Ascending aorta (tissue), 2 donors: ENCODE measurements at regions not wholly inside any gene's neighbourhood (a gene's known extent, or its start where the extent isn't known, plus 50 kb on each side); places are given as distances from the start of the nearest gene placed in this dataset.
"Not testable (repeated sequence)": the region's sequence is repeated elsewhere in the genome, so short reads cannot be mapped to it uniquely, and the experiment has no call there.

Experiments used
- DNase-seq, 2 donors: peaks; one replicate each; pipeline ENCODE4 v3.0.0-alpha.2; 2019; ENCODE audit warnings: low spot score in 2 of 2
- H3K27ac ChIP-seq, 2 donors: fragments of 200-600 bp; sonication (generic); one replicate each; pipeline ENCODE4 v1.5.1; 2016 to 2017; ENCODE audit warnings: mild to moderate bottlenecking in 1 of 2
- H3K27me3 ChIP-seq: fragments of 200-600 bp; sonication (generic); one replicate; pipeline ENCODE4 v1.5.1; 2017
- H3K36me3 ChIP-seq, 2 donors: fragments of 200-600 bp; sonication (generic); one replicate each; pipeline ENCODE4 v1.5.1; 2016
- H3K4me1 ChIP-seq, 2 donors: fragments of 200-600 bp; sonication (generic); one replicate each; pipeline ENCODE4 v1.5.1; 2016 to 2017; ENCODE audit warnings: mild to moderate bottlenecking in 1 of 2
- H3K4me3 ChIP-seq, 2 donors: fragments of 200-600 bp; sonication (generic); one replicate each; pipeline ENCODE4 v1.5.1; 2016 to 2017; ENCODE audit warnings: mild to moderate bottlenecking in 1 of 2
- H3K9me3 ChIP-seq, 2 donors: fragments of 200-600 bp; sonication (generic); one replicate each; pipeline ENCODE4 v1.5.1; 2016
- CTCF ChIP-seq, 3 experiments: fragments of 200-600 bp in 2 of 3; fragments of 450-650 bp in 1 of 3; sonication (generic) in 2 of 3; IDR thresholded peaks; one replicate each; pipeline ENCODE4 v1.5.1; 2016 to 2019; ENCODE audit warnings: antibody characterized with exemption in 3 of 3, mild to moderate bottlenecking in 1 of 3, moderate library complexity in 1 of 3
- intact Hi-C: fragments of 100-400 bp; cut with DNase I; formaldehyde crosslinking; loops from one replicate; pipeline ENCODE4 v1.15.1; 2023

GRCh38 chr3:31114929-31115283 is 220.4 kb upstream of the GADL1 start:
- no peak overlapping the region for H3K4me3 ChIP-seq
- no peak overlapping the region for H3K27ac ChIP-seq
- no peak for TF ChIP-seq CTCF (IDR thresholded peaks at IDR 0.05)
- no peaks in the 10 kb centered on the region for H3K36me3 ChIP-seq
- H3K9me3 ChIP-seq = no peaks in the 10 kb centered on the region
- H3K4me1 ChIP-seq = no peaks in the 10 kb centered on the region
- intact Hi-C loops = no loop called here
- DNase-seq = no peak
- H3K27me3 ChIP-seq = no peaks in the 10 kb centered on the region

- H3K36me3 ChIP-seq, DNase-seq, H3K9me3 ChIP-seq, intact Hi-C loops, H3K27me3 ChIP-seq, H3K4me3 ChIP-seq, H3K4me1 ChIP-seq, H3K27ac ChIP-seq: not testable (repeated sequence)
These were observed 221.1 kb upstream of the GADL1 start for GRCh38 chr3:31115531-31115930.

- intact Hi-C loops = no loop called here
- DNase-seq = no peak
- Histone ChIP-seq H3K36me3 (no peaks in the 10 kb centered on the region), H3K4me1 (no peaks in the 10 kb centered on the region), H3K9me3 (no peaks in the 10 kb centered on the region), H3K27me3 (no peaks in the 10 kb centered on the region), H3K4me3 (no peak overlapping the region), H3K27ac (no peak overlapping the region)
- no peak for TF ChIP-seq CTCF (IDR thresholded peaks at IDR 0.05)
These were observed 222.2 kb upstream of the GADL1 start for GRCh38 chr3:31116651-31117050.

- no peak for TF ChIP-seq CTCF (IDR thresholded peaks at IDR 0.05)
- H3K9me3 ChIP-seq = no peaks in the 10 kb centered on the region
- no peaks in the 10 kb centered on the region for H3K4me1 ChIP-seq
- intact Hi-C loops = no loop called here
- H3K27ac ChIP-seq = no peak overlapping the region
- H3K36me3 ChIP-seq = no peaks in the 10 kb centered on the region
- no peak for DNase-seq
- no peaks in the 10 kb centered on the region for H3K27me3 ChIP-seq
- H3K4me3 ChIP-seq = no peak overlapping the region
These were observed 223.4 kb upstream of the GADL1 start for GRCh38 chr3:31117854-31118253.

GRCh38 chr3:31124373-31124772 is 229.9 kb upstream of the GADL1 start:
- H3K36me3 ChIP-seq = no peaks in the 10 kb centered on the region
- H3K4me3 ChIP-seq = no peak overlapping the region
- H3K9me3 ChIP-seq = no peaks in the 10 kb centered on the region
- TF ChIP-seq CTCF (IDR thresholded peaks at IDR 0.05) = no peak
- no peaks in the 10 kb centered on the region for H3K4me1 ChIP-seq
- no peak for DNase-seq
- intact Hi-C loops = no loop called here
- no peaks in the 10 kb centered on the region for H3K27me3 ChIP-seq
- H3K27ac ChIP-seq = no peak overlapping the region

GRCh38 chr3:31125413-31126020 is 231.1 kb upstream of the GADL1 start:
- no peak for TF ChIP-seq CTCF (IDR thresholded peaks at IDR 0.05)
- no peak for DNase-seq
- no peaks in the 10 kb centered on the region for H3K9me3 ChIP-seq
- H3K27me3 ChIP-seq = no peaks in the 10 kb centered on the region
- H3K36me3 ChIP-seq = no peaks in the 10 kb centered on the region
- intact Hi-C loops = no loop called here
- no peaks in the 10 kb centered on the region for H3K4me1 ChIP-seq
- no peak overlapping the region for H3K27ac ChIP-seq
- no peak overlapping the region for H3K4me3 ChIP-seq
